NCI-H526 (cell line): ENCODE measurements at regions not wholly inside any gene's neighbourhood (a gene's known extent, or its start where the extent isn't known, plus 50 kb on each side); places are given as distances from the start of the nearest gene placed in this dataset.
A peak's percentile ranks its signal among the peaks of the same experiment; 100 is the strongest.
"Not testable (repeated sequence)": the region's sequence is repeated elsewhere in the genome, so short reads cannot be mapped to it uniquely, and the experiment has no call there.

Experiments
- DNase-seq, 2 experiments: peaks; one replicate each; lab custom pipeline; 2025; lab: John Stamatoyannopoulos, UW

- no peak for DNase-seq
Observed at GRCh38 chr1:14260480-14260879, 338.0 kb upstream of the KAZN start.

- DNase-seq: no peak
Observed at GRCh38 chr1:14261395-14261794, 337.1 kb upstream of the KAZN start.

- DNase-seq: peak in 1 of 2 experiments; percentile 10
Observed at GRCh38 chr1:14262637-14263036, 335.8 kb upstream of the KAZN start.

- no peak for DNase-seq
Observed at GRCh38 chr1:14263225-14263624, 335.3 kb upstream of the KAZN start.

- no peak for DNase-seq
Observed at GRCh38 chr1:14263671-14264070, 334.8 kb upstream of the KAZN start.

- no peak for DNase-seq
Observed at GRCh38 chr1:14265495-14265894, 333.0 kb upstream of the KAZN start.

- no peak for DNase-seq
Observed at GRCh38 chr1:14267991-14268390, 330.5 kb upstream of the KAZN start.

- no peak for DNase-seq
Observed at GRCh38 chr1:14270821-14271220, 327.7 kb upstream of the KAZN start.

GRCh38 chr1:14273811-14274210 lies 324.7 kb upstream of the KAZN start:
- DNase-seq: no peak

GRCh38 chr1:14279891-14280290 lies 318.6 kb upstream of the KAZN start:
- DNase-seq: not testable (repeated sequence)

GRCh38 chr1:14280909-14281308 lies 317.6 kb upstream of the KAZN start:
- no peak for DNase-seq

- DNase-seq: no peak
Observed at GRCh38 chr1:14281412-14281811, 317.1 kb upstream of the KAZN start.

- no peak for DNase-seq
Observed at GRCh38 chr1:14282707-14283106, 315.8 kb upstream of the KAZN start.

- no peak for DNase-seq
Observed at GRCh38 chr1:14285238-14285637, 313.2 kb upstream of the KAZN start.

GRCh38 chr1:14291182-14291581 lies 307.3 kb upstream of the KAZN start:
- DNase-seq: peak in 1 of 2 experiments; percentile 57

GRCh38 chr1:14292520-14292919 lies 306.0 kb upstream of the KAZN start:
- no peak for DNase-seq

- peak in 1 of 2 experiments; percentile 47 for DNase-seq
Observed at GRCh38 chr1:14294006-14294405, 304.5 kb upstream of the KAZN start.

GRCh38 chr1:14294860-14295536 lies 303.5 kb upstream of the KAZN start:
- DNase-seq: no peak

- no peak for DNase-seq
Observed at GRCh38 chr1:14296795-14297194, 301.7 kb upstream of the KAZN start.

- no peak for DNase-seq
Observed at GRCh38 chr1:14297356-14297755, 301.1 kb upstream of the KAZN start.

GRCh38 chr1:14298806-14299205 lies 299.7 kb upstream of the KAZN start:
- DNase-seq: no peak

- no peak for DNase-seq
Observed at GRCh38 chr1:14300991-14301703, 297.3 kb upstream of the KAZN start.

- DNase-seq: no peak
Observed at GRCh38 chr1:14301704-14302024, 296.8 kb upstream of the KAZN start.

GRCh38 chr1:14302025-14302424 lies 296.5 kb upstream of the KAZN start:
- DNase-seq: no peak
